Stomach (tissue), 8 donors: ENCODE measurements at regions not wholly inside any gene's neighbourhood (a gene's known extent, or its start where the extent isn't known, plus 50 kb on each side); places are given as distances from the start of the nearest gene placed in this dataset.
A peak's percentile ranks its signal among the peaks of the same experiment; 100 is the strongest.

ENCODE experiments used
- DNase-seq, 2 donors: peaks; one replicate each; pipeline versions ENCODE4 v3.0.0 to v3.0.0-alpha.2; 2013 to 2019
- H3K27ac ChIP-seq, 5 donors: fragments of 200-600 bp in 4 of 5; sonication (generic) in 4 of 5; one replicate each; pipeline ENCODE4 v1.5.1; 2013 to 2019; ENCODE audit warnings: mild to moderate bottlenecking in 1 of 5, moderate library complexity in 1 of 5
- H3K27me3 ChIP-seq, 3 donors: fragments of 200-600 bp; sonication (generic); one replicate each; pipeline ENCODE4 v1.5.1; 2017 to 2019; ENCODE audit warnings: mixed run types in 1 of 3
- H3K36me3 ChIP-seq, 4 donors: fragments of 200-600 bp; sonication (generic); 1 replicate in 3 of 4; 2 replicates in 1 of 4; pipeline ENCODE4 v1.5.1; 2016 to 2019
- H3K4me1 ChIP-seq, 4 donors: fragments of 200-600 bp; sonication (generic); one replicate each; pipeline ENCODE4 v1.5.1; 2016 to 2019
- H3K4me3 ChIP-seq, 4 donors: fragments of 200-600 bp; sonication (generic) in 3 of 4; one replicate each; pipeline ENCODE4 v1.5.1; 2016 to 2019; ENCODE audit warnings: mild to moderate bottlenecking in 1 of 4
- H3K9me3 ChIP-seq, 4 donors: fragments of 200-600 bp; sonication (generic); one replicate each; pipeline ENCODE4 v1.5.1; 2016 to 2019
- EP300 ChIP-seq: sonication (generic); formaldehyde crosslinking; IDR thresholded peaks from one replicate; pipeline ENCODE4 v1.6.1; 2017; ENCODE audit warnings: antibody characterized with exemption
- POLR2A ChIP-seq, 4 donors: fragments of 450-650 bp; IDR thresholded peaks; one replicate each; pipeline ENCODE4 v1.6.1; 2016; ENCODE audit warnings: antibody characterized with exemption in 4 of 4, control low read depth in 2 of 4, mild to moderate bottlenecking in 1 of 4, moderate library complexity in 1 of 4
- POLR2AphosphoS5 ChIP-seq, 3 donors: sonication (generic); formaldehyde crosslinking; IDR thresholded peaks; one replicate each; pipeline ENCODE4 v1.6.1; 2016; ENCODE audit warnings: antibody characterized with exemption in 3 of 3
- WGBS, 5 donors: extraction: QIAGEN DNeasy Blood & Tissue Kit in 3 of 5; methylation state at CpG; one replicate each; pipeline versions ENCODE4 v1.1.5 to v1.1.7; 2013 to 2018; 5-methylcytosine and 5-hydroxymethylcytosine counted together
- intact Hi-C: fragments of 100-400 bp; cut with DNase I; formaldehyde crosslinking; loops from one replicate; pipeline ENCODE4 v1.15.1; 2023; ENCODE audit warnings: low total_unique reads
- TF ChIP-seq, protein P1 (sequence below), 7 experiments: fragments of 450-650 bp in 4 of 7; fragments of 200-600 bp in 3 of 7; sonication (generic) in 3 of 7; IDR thresholded peaks; one replicate each; pipeline ENCODE4 v1.5.1; 2016 to 2019; ENCODE audit warnings: antibody characterized with exemption in 7 of 7, control low read depth in 2 of 7, mild to moderate bottlenecking in 1 of 7
- donor health status: healthy with polysubstance abuse.
- donor health status: Bipolar disorder and iron deficiency.
- donor health status: healthy.

DNA sequence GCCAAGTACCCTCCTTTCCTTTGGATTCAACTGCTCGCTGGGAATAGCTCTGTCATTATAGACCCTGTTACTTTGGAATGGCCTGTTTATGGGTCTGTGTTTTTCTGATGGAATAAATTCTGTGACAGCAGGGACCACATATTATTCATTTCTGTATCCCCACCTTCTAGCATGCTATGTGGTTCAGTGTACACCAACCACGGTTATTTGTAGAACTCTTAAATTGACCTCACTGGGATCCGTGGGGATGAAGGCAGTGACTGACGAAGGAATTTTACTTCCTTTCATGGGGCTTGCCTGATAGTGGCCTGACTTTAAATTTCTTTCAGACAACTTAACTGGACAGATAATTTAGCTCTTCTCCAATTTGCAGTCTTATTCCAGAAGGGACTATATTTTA is 343.2 kb downstream of the SPRY1 start:
- TF ChIP-seq POLR2AphosphoS5 (IDR thresholded peaks at IDR 0.05) (no peak), POLR2A (IDR thresholded peaks at IDR 0.05) (no peak), EP300 (no peak)
- TF ChIP-seq, protein P1, sequence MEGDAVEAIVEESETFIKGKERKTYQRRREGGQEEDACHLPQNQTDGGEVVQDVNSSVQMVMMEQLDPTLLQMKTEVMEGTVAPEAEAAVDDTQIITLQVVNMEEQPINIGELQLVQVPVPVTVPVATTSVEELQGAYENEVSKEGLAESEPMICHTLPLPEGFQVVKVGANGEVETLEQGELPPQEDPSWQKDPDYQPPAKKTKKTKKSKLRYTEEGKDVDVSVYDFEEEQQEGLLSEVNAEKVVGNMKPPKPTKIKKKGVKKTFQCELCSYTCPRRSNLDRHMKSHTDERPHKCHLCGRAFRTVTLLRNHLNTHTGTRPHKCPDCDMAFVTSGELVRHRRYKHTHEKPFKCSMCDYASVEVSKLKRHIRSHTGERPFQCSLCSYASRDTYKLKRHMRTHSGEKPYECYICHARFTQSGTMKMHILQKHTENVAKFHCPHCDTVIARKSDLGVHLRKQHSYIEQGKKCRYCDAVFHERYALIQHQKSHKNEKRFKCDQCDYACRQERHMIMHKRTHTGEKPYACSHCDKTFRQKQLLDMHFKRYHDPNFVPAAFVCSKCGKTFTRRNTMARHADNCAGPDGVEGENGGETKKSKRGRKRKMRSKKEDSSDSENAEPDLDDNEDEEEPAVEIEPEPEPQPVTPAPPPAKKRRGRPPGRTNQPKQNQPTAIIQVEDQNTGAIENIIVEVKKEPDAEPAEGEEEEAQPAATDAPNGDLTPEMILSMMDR (IDR thresholded peaks at IDR 0.05) = no peak
- Histone ChIP-seq H3K4me3 (no peak overlapping the region), H3K9me3 (no peaks in the 10 kb centered on the region), H3K27me3 (no peaks in the 10 kb centered on the region), H3K4me1 (peaks cover 0 to 18% (median 7%) of the 10 kb centered on the region in 4 donors), H3K27ac (no peak overlapping the region), H3K36me3 (no peaks in the 10 kb centered on the region)
- WGBS, 5 donors = 90 to 97% (median 96%) methylated on average over 4 of the region's 4 CpGs
- intact Hi-C loops = no loop called here
- DNase-seq = no peak

DNA sequence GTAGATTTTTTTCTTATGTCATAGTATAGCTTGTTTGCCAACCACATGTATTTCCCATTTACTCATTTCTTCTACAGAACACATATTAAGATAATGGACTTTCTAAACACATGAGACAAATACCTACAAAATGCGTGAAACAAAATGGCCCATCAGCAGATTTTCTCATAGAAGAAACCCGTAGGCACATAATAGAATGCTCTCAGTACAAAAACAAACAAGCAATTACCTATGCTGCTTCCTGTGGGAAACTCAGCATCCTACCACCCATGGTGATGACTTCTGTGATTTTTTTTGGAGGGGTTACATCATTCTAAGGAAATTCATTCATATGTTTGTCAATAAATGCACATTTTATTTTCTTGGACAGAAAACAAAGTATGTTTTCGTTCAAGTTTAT is 343.6 kb downstream of the SPRY1 start:
- 76 to 88% (median 83%) methylated on average over 3 of the region's 3 CpGs for WGBS, 5 donors
- Histone ChIP-seq H3K9me3 (no peaks in the 10 kb centered on the region), H3K27ac (no peak overlapping the region), H3K36me3 (no peaks in the 10 kb centered on the region), H3K4me1 (peaks cover 0 to 22% (median 11%) of the 10 kb centered on the region in 4 donors), H3K27me3 (no peaks in the 10 kb centered on the region), H3K4me3 (no peak overlapping the region)
- TF ChIP-seq POLR2AphosphoS5 (IDR thresholded peaks at IDR 0.05) = no peak
- TF ChIP-seq, protein P1 (IDR thresholded peaks at IDR 0.05) = no peak
- no peak for TF ChIP-seq POLR2A (IDR thresholded peaks at IDR 0.05)
- TF ChIP-seq EP300 = no peak
- intact Hi-C loops = no loop called here
- DNase-seq = no peak

DNA sequence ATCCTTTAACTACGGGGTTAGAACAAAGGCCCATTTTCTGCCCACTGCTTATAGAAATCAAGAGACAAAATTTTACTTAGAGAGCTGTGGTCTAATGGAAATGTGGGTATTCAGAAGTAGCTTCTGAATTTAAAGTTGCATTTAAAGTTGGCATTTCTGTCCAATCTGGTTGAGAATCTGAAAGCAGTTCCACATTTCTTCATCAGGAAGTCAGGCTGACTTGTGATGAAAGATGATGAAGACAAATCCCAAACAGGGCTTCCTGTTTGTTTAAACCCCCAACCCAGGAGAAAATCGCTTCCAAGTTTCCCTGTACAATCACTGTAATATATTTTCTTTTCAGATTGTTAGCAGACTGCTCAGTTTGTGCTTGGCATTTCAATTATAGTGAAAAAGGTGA is 345.3 kb downstream of the SPRY1 start:
- no peak overlapping the region for H3K27ac ChIP-seq
- no peak for DNase-seq
- H3K4me1 ChIP-seq = peaks cover 0 to 22% (median 11%) of the 10 kb centered on the region in 4 donors
- H3K9me3 ChIP-seq = no peaks in the 10 kb centered on the region
- intact Hi-C loops = no loop called here
- H3K36me3 ChIP-seq = no peaks in the 10 kb centered on the region
- 51 to 61% (median 56%) methylated on average over 2 of the region's 2 CpGs for WGBS, 5 donors
- no peak overlapping the region for H3K4me3 ChIP-seq
- no peaks in the 10 kb centered on the region for H3K27me3 ChIP-seq
- TF ChIP-seq, protein P1 (IDR thresholded peaks at IDR 0.05) = no peak
- no peak for TF ChIP-seq POLR2A (IDR thresholded peaks at IDR 0.05)
- no peak for TF ChIP-seq POLR2AphosphoS5 (IDR thresholded peaks at IDR 0.05)
- no peak for TF ChIP-seq EP300

DNA sequence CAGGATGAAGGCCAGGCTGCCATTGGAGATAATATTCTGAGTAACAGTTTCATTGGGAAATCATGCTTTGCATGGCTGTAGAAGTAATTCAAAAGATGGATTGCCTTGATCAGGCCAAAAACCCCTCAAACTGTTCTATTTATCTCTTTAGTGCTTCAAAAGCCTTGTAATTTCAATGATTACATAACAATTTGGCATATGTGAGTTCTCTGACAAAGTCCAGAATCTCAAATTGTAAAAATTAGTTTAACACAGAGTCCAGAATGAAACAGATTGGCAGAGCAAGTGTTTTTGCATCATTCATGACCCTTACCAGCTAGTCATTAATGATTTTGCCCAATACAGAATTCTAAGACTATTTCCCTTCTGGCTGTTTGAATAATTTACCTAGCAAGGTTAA is 347.3 kb downstream of the SPRY1 start:
- Histone ChIP-seq H3K36me3 (no peaks in the 10 kb centered on the region), H3K4me1 (peaks cover 0 to 22% (median 11%) of the 10 kb centered on the region in 4 donors), H3K9me3 (no peaks in the 10 kb centered on the region), H3K4me3 (no peak overlapping the region), H3K27ac (peak overlapping the region in 2 of 5 donors; percentile 38 to 41), H3K27me3 (no peaks in the 10 kb centered on the region)
- intact Hi-C loops = no loop called here
- TF ChIP-seq POLR2A (IDR thresholded peaks at IDR 0.05) (no peak), POLR2AphosphoS5 (IDR thresholded peaks at IDR 0.05) (no peak), EP300 (no peak)
- TF ChIP-seq, protein P1 (IDR thresholded peaks at IDR 0.05) = no peak
- peak in 1 of 2 donors; percentile 48 for DNase-seq
